SU-DHL-6 (cell line): ENCODE measurements at regions not wholly inside any gene's neighbourhood (a gene's known extent, or its start where the extent isn't known, plus 50 kb on each side); places are given as distances from the start of the nearest gene placed in this dataset.

Experiments
- H2AFZ ChIP-seq: fragments of 200-600 bp; sonication (generic); 2 replicates; pipeline ENCODE4 v1.6.1; 2014; ENCODE audit warnings: low read depth, mild to moderate bottlenecking, moderate library complexity, mixed read lengths, antibody characterized with exemption, low read length; ENCODE audit not compliant: severe bottlenecking
- H3F3A ChIP-seq: fragments of 200-600 bp; shearing (Covaris generic); 2 replicates; pipeline ENCODE4 v1.6.0; 2016; ENCODE audit warnings: antibody characterized with exemption, mild to moderate bottlenecking; ENCODE audit not compliant: insufficient read depth
- H3K27ac ChIP-seq: fragments of 200-600 bp; sonication (generic); 2 replicates; pipeline ENCODE4 v1.5.1; 2016; ENCODE audit warnings: low read depth, mild to moderate bottlenecking, low read length, moderate library complexity, mixed read lengths
- H3K27me3 ChIP-seq: fragments of 200-600 bp; sonication (generic), shearing (Covaris generic); 2 replicates; pipeline ENCODE4 v1.6.0; 2014; ENCODE audit warnings: mild to moderate bottlenecking, low read length
- H3K36me3 ChIP-seq: fragments of 200-600 bp; sonication (generic); 2 replicates; pipeline ENCODE4 v1.6.1; 2014; ENCODE audit warnings: mild to moderate bottlenecking, low read length, mixed read lengths
- H3K4me2 ChIP-seq: fragments of 300-600, 200-600 bp; shearing (Covaris generic), sonication (generic); 2 replicates; pipeline ENCODE4 v1.6.0; 2014; ENCODE audit warnings: low read length, low read depth, mild to moderate bottlenecking; ENCODE audit not compliant: poor library complexity, severe bottlenecking
- H3K4me3 ChIP-seq: fragments of 200-600 bp; sonication (generic); 2 replicates; pipeline ENCODE4 v1.5.1; 2014; ENCODE audit warnings: antibody characterized with exemption, low read length, mild to moderate bottlenecking, mixed read lengths; ENCODE audit not compliant: insufficient read depth, poor library complexity, severe bottlenecking
- H3K79me2 ChIP-seq: fragments of 200-600 bp; sonication (generic); 2 replicates; pipeline ENCODE4 v1.6.1; 2014; ENCODE audit warnings: mild to moderate bottlenecking, low read length, moderate library complexity; ENCODE audit not compliant: insufficient read depth
- H3K9ac ChIP-seq: fragments of 200-600 bp; sonication (generic); 2 replicates; pipeline ENCODE4 v1.7.0; 2014; ENCODE audit warnings: mild to moderate bottlenecking, low read length
- H3K9me2 ChIP-seq: fragments of 200-600 bp; sonication (generic); replicated peaks from 2 replicates; pipeline ENCODE4 v1.6.1; 2014; ENCODE audit warnings: low read length; ENCODE audit not compliant: insufficient read depth
- H3K9me3 ChIP-seq: fragments of 200-600 bp; sonication (generic); 2 replicates; pipeline ENCODE4 v1.6.1; 2014; ENCODE audit warnings: low read length, mixed read lengths; ENCODE audit not compliant: insufficient read depth
- H4K20me1 ChIP-seq: fragments of 200-600 bp; sonication (generic); 2 replicates; pipeline ENCODE4 v1.6.1; 2014; ENCODE audit warnings: low read depth, mild to moderate bottlenecking, antibody characterized with exemption, low read length, moderate library complexity, mixed read lengths
- EZH2phosphoT487 ChIP-seq: fragments of 200-600 bp; sonication (generic), shearing (Covaris generic); conservative IDR thresholded peaks from 2 replicates; pipeline ENCODE4 v1.6.1; 2018; ENCODE audit warnings: mild to moderate bottlenecking, antibody characterized with exemption, low read length, moderate library complexity, mixed read lengths
- TF ChIP-seq, protein P1 (sequence below): fragments of 200-600 bp; sonication (generic); IDR thresholded peaks from one replicate; pipeline ENCODE4 v1.5.1; 2017; ENCODE audit warnings: antibody characterized with exemption, mild to moderate bottlenecking, low read length, moderate library complexity; ENCODE audit not compliant: insufficient read depth, poor library complexity, severe bottlenecking

DNA sequence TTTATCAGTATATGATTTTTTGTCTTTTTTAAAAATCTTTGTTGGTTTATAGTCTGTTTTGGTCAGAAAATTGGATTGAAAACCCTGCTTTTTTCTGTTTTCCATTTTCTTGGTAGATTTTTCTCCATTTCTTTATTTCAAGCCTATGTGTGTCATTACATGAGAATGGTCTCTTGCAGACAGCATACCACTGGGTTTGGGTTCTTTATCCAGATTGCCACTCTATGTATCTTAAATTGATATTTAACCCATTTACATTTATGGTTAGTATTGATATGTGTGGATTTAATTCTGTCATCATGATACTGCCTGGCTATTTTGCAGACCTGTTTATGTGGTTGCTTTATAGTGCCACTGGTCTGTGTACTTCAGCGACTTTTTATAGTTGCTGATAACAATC is 239.9 kb upstream of the NDST4 start:
- no peaks in the 10 kb centered on the region for H3K36me3 ChIP-seq
- no peaks in the 10 kb centered on the region for H3K9me2 ChIP-seq
- H3K4me3 ChIP-seq: no peak overlapping the region
- TF ChIP-seq, protein P1, sequence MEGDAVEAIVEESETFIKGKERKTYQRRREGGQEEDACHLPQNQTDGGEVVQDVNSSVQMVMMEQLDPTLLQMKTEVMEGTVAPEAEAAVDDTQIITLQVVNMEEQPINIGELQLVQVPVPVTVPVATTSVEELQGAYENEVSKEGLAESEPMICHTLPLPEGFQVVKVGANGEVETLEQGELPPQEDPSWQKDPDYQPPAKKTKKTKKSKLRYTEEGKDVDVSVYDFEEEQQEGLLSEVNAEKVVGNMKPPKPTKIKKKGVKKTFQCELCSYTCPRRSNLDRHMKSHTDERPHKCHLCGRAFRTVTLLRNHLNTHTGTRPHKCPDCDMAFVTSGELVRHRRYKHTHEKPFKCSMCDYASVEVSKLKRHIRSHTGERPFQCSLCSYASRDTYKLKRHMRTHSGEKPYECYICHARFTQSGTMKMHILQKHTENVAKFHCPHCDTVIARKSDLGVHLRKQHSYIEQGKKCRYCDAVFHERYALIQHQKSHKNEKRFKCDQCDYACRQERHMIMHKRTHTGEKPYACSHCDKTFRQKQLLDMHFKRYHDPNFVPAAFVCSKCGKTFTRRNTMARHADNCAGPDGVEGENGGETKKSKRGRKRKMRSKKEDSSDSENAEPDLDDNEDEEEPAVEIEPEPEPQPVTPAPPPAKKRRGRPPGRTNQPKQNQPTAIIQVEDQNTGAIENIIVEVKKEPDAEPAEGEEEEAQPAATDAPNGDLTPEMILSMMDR: no peak
- no peak for TF ChIP-seq EZH2phosphoT487
- H2AFZ ChIP-seq: no peak overlapping the region
- no peaks in the 10 kb centered on the region for H3K9me3 ChIP-seq
- H4K20me1 ChIP-seq: no peaks in the 10 kb centered on the region
- no peaks in the 10 kb centered on the region for H3K27me3 ChIP-seq
- no peak overlapping the region for H3K27ac ChIP-seq
- H3F3A ChIP-seq: no peaks in the 10 kb centered on the region
- H3K4me2 ChIP-seq: no peak overlapping the region
- H3K79me2 ChIP-seq: no peaks in the 10 kb centered on the region
- H3K9ac ChIP-seq: no peak overlapping the region

DNA sequence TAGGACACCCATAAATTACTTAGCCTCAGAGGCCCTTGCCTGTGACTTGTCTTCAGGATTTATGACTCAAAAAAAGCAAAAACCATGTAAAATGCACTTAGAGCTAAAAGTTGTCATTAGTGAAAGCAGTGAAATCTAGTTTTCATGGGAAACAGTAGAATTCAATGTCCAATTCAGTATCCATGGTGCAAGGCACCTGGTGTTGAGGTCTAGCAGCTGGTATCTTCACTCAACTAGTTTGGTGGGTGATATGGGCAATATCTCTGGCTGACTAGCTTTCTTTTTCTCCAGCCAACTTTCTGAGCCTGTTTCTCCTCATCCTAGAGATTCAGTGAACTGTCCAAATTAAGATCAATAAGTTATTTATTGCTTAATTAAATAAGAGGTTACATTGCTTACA is 229.8 kb upstream of the NDST4 start:
- H2AFZ ChIP-seq: no peak overlapping the region
- H3K27ac ChIP-seq: no peak overlapping the region
- H3F3A ChIP-seq: no peaks in the 10 kb centered on the region
- H3K27me3 ChIP-seq: no peaks in the 10 kb centered on the region
- H3K9ac ChIP-seq: no peak overlapping the region
- H3K9me2 ChIP-seq: no peaks in the 10 kb centered on the region
- no peaks in the 10 kb centered on the region for H4K20me1 ChIP-seq
- no peak overlapping the region for H3K4me2 ChIP-seq
- H3K79me2 ChIP-seq: no peaks in the 10 kb centered on the region
- TF ChIP-seq, protein P1: no peak
- no peak for TF ChIP-seq EZH2phosphoT487
- no peaks in the 10 kb centered on the region for H3K9me3 ChIP-seq
- H3K4me3 ChIP-seq: no peak overlapping the region
- H3K36me3 ChIP-seq: no peaks in the 10 kb centered on the region

DNA sequence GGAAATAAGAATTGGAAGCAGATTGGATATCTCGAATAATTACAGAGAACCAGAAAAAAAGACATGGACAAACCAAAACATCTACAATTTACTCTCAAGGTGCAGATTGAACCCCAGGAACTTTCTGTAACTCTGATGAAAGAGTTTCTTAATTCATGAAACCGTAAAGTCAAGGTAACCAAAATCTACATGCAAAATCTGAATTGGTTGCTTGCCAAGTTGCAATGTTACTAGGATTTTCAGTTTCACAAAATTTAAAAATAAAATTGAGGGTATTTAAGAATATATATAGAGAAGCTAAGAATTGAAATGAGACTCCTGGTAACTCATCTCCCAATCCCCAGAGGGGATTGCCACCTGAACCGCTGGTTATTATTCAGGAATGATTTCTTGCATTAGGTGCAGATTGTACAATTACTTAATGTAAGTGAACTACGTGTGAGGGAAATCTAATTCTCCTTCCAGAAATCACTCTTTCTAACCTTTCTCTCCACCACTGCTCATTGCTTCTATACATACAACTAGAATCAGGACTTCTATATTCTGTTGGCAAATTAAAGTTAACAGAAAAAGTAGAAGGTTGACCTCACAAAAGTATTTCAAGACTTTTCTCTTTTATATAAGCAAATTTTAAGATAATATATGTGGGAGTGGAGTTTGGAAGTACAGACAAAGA is 221.5 kb upstream of the NDST4 start:
- Histone ChIP-seq H4K20me1 (no peaks in the 10 kb centered on the region), H3K9ac (no peak overlapping the region), H2AFZ (no peak overlapping the region), H3K36me3 (no peaks in the 10 kb centered on the region), H3K4me3 (no peak overlapping the region), H3K79me2 (no peaks in the 10 kb centered on the region), H3K27me3 (no peaks in the 10 kb centered on the region), H3K9me2 (no peaks in the 10 kb centered on the region), H3K4me2 (no peak overlapping the region), H3K27ac (no peak overlapping the region), H3F3A (no peaks in the 10 kb centered on the region), H3K9me3 (no peaks in the 10 kb centered on the region)
- TF ChIP-seq, protein P1: no peak
- TF ChIP-seq EZH2phosphoT487: no peak
